ENCODE measurements at regions not wholly inside any gene's neighbourhood (a gene's known extent, or its start where the extent isn't known, plus 50 kb on each side); places are given as distances from the start of the nearest gene placed in this dataset.

DNA sequence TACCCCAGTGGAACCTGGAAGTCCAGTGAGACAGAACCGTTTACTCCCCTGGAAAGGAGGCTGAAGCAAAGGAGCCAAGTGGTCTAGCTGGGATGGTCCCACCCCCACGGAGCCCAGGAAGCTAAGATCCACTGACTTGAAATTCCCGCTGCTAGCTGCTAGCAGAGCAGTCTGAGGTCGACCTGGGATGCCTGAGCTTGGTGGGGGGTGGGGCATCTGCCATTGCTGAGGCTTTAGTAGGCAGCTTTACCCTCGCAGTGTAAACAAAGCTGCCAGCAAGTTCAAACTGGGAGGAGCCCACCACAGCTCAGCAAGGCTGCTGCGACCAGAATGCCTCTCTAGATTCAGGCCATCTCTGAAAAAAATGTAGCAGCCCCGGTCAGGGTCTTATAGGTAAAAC is 437.0 kb downstream of the SUCLA2 start:
- no peak overlapping the region for H3K27ac ChIP-seq (ENCODE audit: control insufficient read depth, insufficient read depth, low read length)
- no peaks in the 10 kb centered on the region for H3K79me2 ChIP-seq (ENCODE audit: control insufficient read depth, insufficient read depth, low read length)
- dilution Hi-C loops (cut with MboI; ENCODE audit: extremely low pct_ligation_motif_present, low sequenced_read_pairs): no loop called here
- no peak for DNase-seq (ENCODE audit: low read depth, low spot score)
- H3K9me3 ChIP-seq (ENCODE audit: control insufficient read depth, low read depth, low read length): no peaks in the 10 kb centered on the region
- H3K36me3 ChIP-seq (ENCODE audit: control insufficient read depth in 2 of 2, extremely low read depth in 1 of 2, insufficient read depth in 2 of 2, low read length in 2 of 2): no peaks in the 10 kb centered on the region
- no peaks in the 10 kb centered on the region for H3K4me1 ChIP-seq (ENCODE audit: control insufficient read depth, extremely low read depth, insufficient read depth, low read length)
- H4K20me1 ChIP-seq (ENCODE audit: control insufficient read depth, extremely low read depth, insufficient read depth, low read length): no peaks in the 10 kb centered on the region
- no peak overlapping the region for H3K4me2 ChIP-seq (ENCODE audit: control insufficient read depth, extremely low read depth, insufficient read depth, low read depth, low read length)
- no peak overlapping the region for H3K9ac ChIP-seq (ENCODE audit: control insufficient read depth, extremely low read depth, insufficient read depth, low read length)
- H3K27me3 ChIP-seq (ENCODE audit: control insufficient read depth, extremely low read depth, insufficient read depth, low read length): no peaks in the 10 kb centered on the region
- FAIRE-seq: no peak
- no peak overlapping the region for H2AFZ ChIP-seq (ENCODE audit: control insufficient read depth, low read length)
- TF ChIP-seq, protein P1, sequence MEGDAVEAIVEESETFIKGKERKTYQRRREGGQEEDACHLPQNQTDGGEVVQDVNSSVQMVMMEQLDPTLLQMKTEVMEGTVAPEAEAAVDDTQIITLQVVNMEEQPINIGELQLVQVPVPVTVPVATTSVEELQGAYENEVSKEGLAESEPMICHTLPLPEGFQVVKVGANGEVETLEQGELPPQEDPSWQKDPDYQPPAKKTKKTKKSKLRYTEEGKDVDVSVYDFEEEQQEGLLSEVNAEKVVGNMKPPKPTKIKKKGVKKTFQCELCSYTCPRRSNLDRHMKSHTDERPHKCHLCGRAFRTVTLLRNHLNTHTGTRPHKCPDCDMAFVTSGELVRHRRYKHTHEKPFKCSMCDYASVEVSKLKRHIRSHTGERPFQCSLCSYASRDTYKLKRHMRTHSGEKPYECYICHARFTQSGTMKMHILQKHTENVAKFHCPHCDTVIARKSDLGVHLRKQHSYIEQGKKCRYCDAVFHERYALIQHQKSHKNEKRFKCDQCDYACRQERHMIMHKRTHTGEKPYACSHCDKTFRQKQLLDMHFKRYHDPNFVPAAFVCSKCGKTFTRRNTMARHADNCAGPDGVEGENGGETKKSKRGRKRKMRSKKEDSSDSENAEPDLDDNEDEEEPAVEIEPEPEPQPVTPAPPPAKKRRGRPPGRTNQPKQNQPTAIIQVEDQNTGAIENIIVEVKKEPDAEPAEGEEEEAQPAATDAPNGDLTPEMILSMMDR (optimal IDR thresholded peaks at IDR 0.05 in 1 of 3, IDR thresholded peaks at IDR 0.05 in 1 of 3, conservative IDR thresholded peaks at IDR 0.05 in 1 of 3; ENCODE audit: extremely low read depth in 1 of 3, insufficient read depth in 2 of 3, low read length in 3 of 3): no peak
- TF ChIP-seq EZH2 (IDR thresholded peaks at IDR 0.05; ENCODE audit: low read length): no peak
- H3K9me1 ChIP-seq (ENCODE audit: control insufficient read depth, extremely low read depth, insufficient read depth, low read length): no peaks in the 10 kb centered on the region
- no peak overlapping the region for H3K4me3 ChIP-seq (ENCODE audit: control insufficient read depth in 2 of 3, extremely low read depth in 1 of 3, insufficient read depth in 2 of 3, low read depth in 1 of 3, low read length in 3 of 3)

DNA sequence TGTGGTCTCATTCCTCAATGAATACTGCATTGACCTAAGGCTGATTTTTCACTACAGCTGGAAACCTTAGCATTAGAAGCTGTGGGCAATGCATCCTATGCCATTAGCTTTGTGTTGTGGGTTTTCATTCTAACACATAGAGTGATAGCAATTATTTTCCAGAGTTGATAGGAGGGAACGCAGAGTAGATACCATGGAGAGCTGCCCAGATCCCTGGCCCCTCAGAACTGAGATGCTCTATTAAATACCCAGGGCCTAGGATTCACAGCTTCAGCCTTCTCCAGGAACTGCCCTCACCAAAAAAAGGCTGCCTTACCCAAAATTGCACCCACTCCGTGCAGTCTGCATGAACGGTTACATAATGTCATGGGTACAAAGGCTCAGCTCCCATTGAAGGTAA is 444.4 kb downstream of the SUCLA2 start:
- no peaks in the 10 kb centered on the region for H3K9me3 ChIP-seq (ENCODE audit: control insufficient read depth, low read depth, low read length)

More for the DNA sequence above, 444.4 kb downstream of the SUCLA2 start:
- Histone ChIP-seq H4K20me1 (ENCODE audit: control insufficient read depth, extremely low read depth, insufficient read depth, low read length) (no peaks in the 10 kb centered on the region), H3K4me1 (ENCODE audit: control insufficient read depth, extremely low read depth, insufficient read depth, low read length) (no peaks in the 10 kb centered on the region), H3K9ac (ENCODE audit: control insufficient read depth, extremely low read depth, insufficient read depth, low read length) (no peak overlapping the region), H3K27ac (ENCODE audit: control insufficient read depth, insufficient read depth, low read length) (no peak overlapping the region), H3K36me3 (ENCODE audit: control insufficient read depth in 2 of 2, extremely low read depth in 1 of 2, insufficient read depth in 2 of 2, low read length in 2 of 2) (no peaks in the 10 kb centered on the region), H3K9me1 (ENCODE audit: control insufficient read depth, extremely low read depth, insufficient read depth, low read length) (no peaks in the 10 kb centered on the region), H3K27me3 (ENCODE audit: control insufficient read depth, extremely low read depth, insufficient read depth, low read length) (no peaks in the 10 kb centered on the region), H3K4me3 (ENCODE audit: control insufficient read depth in 2 of 3, extremely low read depth in 1 of 3, insufficient read depth in 2 of 3, low read depth in 1 of 3, low read length in 3 of 3) (no peak overlapping the region), H2AFZ (ENCODE audit: control insufficient read depth, low read length) (no peak overlapping the region), H3K4me2 (ENCODE audit: control insufficient read depth, extremely low read depth, insufficient read depth, low read depth, low read length) (no peak overlapping the region), H3K79me2 (ENCODE audit: control insufficient read depth, insufficient read depth, low read length) (no peaks in the 10 kb centered on the region)
- DNase-seq (ENCODE audit: low read depth, low spot score) (no peak), FAIRE-seq (no peak)
- dilution Hi-C loops (cut with MboI; ENCODE audit: extremely low pct_ligation_motif_present, low sequenced_read_pairs): no loop called here
- TF ChIP-seq, protein P1 (optimal IDR thresholded peaks at IDR 0.05 in 1 of 3, IDR thresholded peaks at IDR 0.05 in 1 of 3, conservative IDR thresholded peaks at IDR 0.05 in 1 of 3; ENCODE audit: extremely low read depth in 1 of 3, insufficient read depth in 2 of 3, low read length in 3 of 3): no peak
- no peak for TF ChIP-seq EZH2 (IDR thresholded peaks at IDR 0.05; ENCODE audit: low read length)
